Progenitor cell of endocrine pancreas (in vitro differentiated cells): ENCODE measurements at regions not wholly inside any gene's neighbourhood (a gene's known extent, or its start where the extent isn't known, plus 50 kb on each side); places are given as distances from the start of the nearest gene placed in this dataset.

Experiments
- DNase-seq: peaks from one replicate; pipeline ENCODE4 v3.0.0; 2021; ENCODE audit warnings: low spot score; ENCODE audit not compliant: unreplicated experiment
- H3K27ac Mint-ChIP-seq: 2 replicates; pipeline ENCODE4 v1.8.0; 2021; ENCODE audit warnings: mild to moderate bottlenecking, moderate library complexity, mixed read lengths
- H3K27me3 Mint-ChIP-seq: 2 replicates; pipeline ENCODE4 v1.8.0; 2021; ENCODE audit warnings: mixed read lengths
- H3K36me3 Mint-ChIP-seq: 2 replicates; pipeline ENCODE4 v1.8.0; 2022; ENCODE audit warnings: mixed read lengths; ENCODE audit not compliant: insufficient read depth
- H3K4me1 Mint-ChIP-seq: 2 replicates; pipeline ENCODE4 v1.8.0; 2021; ENCODE audit warnings: low read depth, mixed read lengths
- H3K4me3 Mint-ChIP-seq: 2 replicates; pipeline ENCODE4 v1.8.0; 2021; ENCODE audit warnings: low read depth, mild to moderate bottlenecking, moderate library complexity, mixed read lengths
- H3K9me3 Mint-ChIP-seq: 2 replicates; pipeline ENCODE4 v1.8.0; 2021; ENCODE audit warnings: low read depth, mixed read lengths
- CTCF ChIP-seq: fragments of 200-600 bp; sonication (generic); IDR thresholded peaks from one replicate; pipeline ENCODE4 v1.5.0; 2021; ENCODE audit warnings: antibody characterized with exemption, mild to moderate bottlenecking; ENCODE audit not compliant: unreplicated experiment

GRCh38 chr15:23514484-23514883, 51.0 kb upstream of the MKRN3 start:
- peaks cover 3% of the 10 kb centered on the region for H3K4me1 Mint-ChIP-seq
- no peak for DNase-seq
- H3K27me3 Mint-ChIP-seq, result no peaks in the 10 kb centered on the region
- no peak for TF ChIP-seq CTCF
- peaks cover 12% of the 10 kb centered on the region for H3K36me3 Mint-ChIP-seq
- H3K4me3 Mint-ChIP-seq, result no peak overlapping the region
- no peak overlapping the region for H3K27ac Mint-ChIP-seq
- peaks cover 38% of the 10 kb centered on the region for H3K9me3 Mint-ChIP-seq

- H3K9me3 Mint-ChIP-seq, result peaks cover 29% of the 10 kb centered on the region
- H3K36me3 Mint-ChIP-seq, result peaks cover 12% of the 10 kb centered on the region
- no peaks in the 10 kb centered on the region for H3K27me3 Mint-ChIP-seq
Measured at GRCh38 chr15:23506762-23507161, 58.7 kb upstream of the MKRN3 start.

GRCh38 chr15:23503980-23504379, 56.9 kb upstream of the GOLGA6L2 start:
- TF ChIP-seq CTCF, result no peak
- Mint-ChIP-seq H3K9me3 (peaks cover 25% of the 10 kb centered on the region), H3K27ac (peak overlapping the region; percentile 94), H3K4me3 (peak overlapping the region; percentile 64), H3K36me3 (peaks cover 7% of the 10 kb centered on the region), H3K27me3 (no peaks in the 10 kb centered on the region), H3K4me1 (peaks cover 26% of the 10 kb centered on the region)
- DNase-seq, result no peak

More at GRCh38 chr15:23506762-23507161, 58.7 kb upstream of the MKRN3 start:
- Mint-ChIP-seq H3K4me3 (no peak overlapping the region), H3K27ac (no peak overlapping the region), H3K4me1 (peaks cover 26% of the 10 kb centered on the region)
- TF ChIP-seq CTCF, result no peak
- no peak for DNase-seq

- Mint-ChIP-seq H3K36me3 (peaks cover 7% of the 10 kb centered on the region), H3K9me3 (peaks cover 25% of the 10 kb centered on the region)
- DNase-seq, result no peak
Measured at GRCh38 chr15:23503576-23503975, 56.5 kb upstream of the GOLGA6L2 start.

GRCh38 chr15:23497710-23498111, 50.7 kb upstream of the GOLGA6L2 start:
- Mint-ChIP-seq H3K4me1 (peaks cover 4% of the 10 kb centered on the region), H3K27ac (no peak overlapping the region), H3K36me3 (no peaks in the 10 kb centered on the region), H3K27me3 (no peaks in the 10 kb centered on the region), H3K9me3 (peaks cover 25% of the 10 kb centered on the region), H3K4me3 (no peak overlapping the region)
- TF ChIP-seq CTCF, result peak; percentile 48
- DNase-seq, result no peak

More at GRCh38 chr15:23503576-23503975, 56.5 kb upstream of the GOLGA6L2 start:
- Mint-ChIP-seq H3K27ac (peak overlapping the region; percentile 94), H3K4me3 (peak overlapping the region; percentile 64), H3K4me1 (peaks cover 26% of the 10 kb centered on the region), H3K27me3 (no peaks in the 10 kb centered on the region)
- TF ChIP-seq CTCF, result no peak
